ENCODE measurements at regions not wholly inside any gene's neighbourhood (a gene's known extent, or its start where the extent isn't known, plus 50 kb on each side); places are given as distances from the start of the nearest gene placed in this dataset.

GRCh38 chr22:44648085-44648820 is 53.8 kb upstream of the PRR5 start:
- H3K27ac ChIP-seq (ENCODE audit: low read depth, low read length): no peak overlapping the region
- TF ChIP-seq CBX3 (IDR thresholded peaks at IDR 0.05; ENCODE audit: low read depth) (no peak), ZNF274 (IDR thresholded peaks at IDR 0.05; ENCODE audit: low read depth, low read length) (no peak)
- H2AFZ ChIP-seq (ENCODE audit: low read depth, low read length, poor library complexity, severe bottlenecking): no peak overlapping the region
- peaks cover 16% of the 10 kb centered on the region; the same call in 1 of the 2 replicates for H3K27me3 ChIP-seq (ENCODE audit: insufficient read depth, low read length)
- H3K9ac ChIP-seq (ENCODE audit: low read length): no peak overlapping the region
- RAD21 ChIA-PET (ENCODE audit: low non-redundant PET in 1 of 2, low total read pairs in 2 of 2, uncharacterized antibody in 2 of 2, unreplicated experiment in 2 of 2): no interaction called here
- DNase-seq (ENCODE audit: low read depth, low spot score) (no peak), ATAC-seq (no peak)
- no peaks in the 10 kb centered on the region for H3K9me3 ChIP-seq (ENCODE audit: control insufficient read depth in 1 of 2, insufficient read depth in 1 of 2, low read depth in 1 of 2, low read length in 2 of 2)
- H3K79me2 ChIP-seq (ENCODE audit: insufficient read depth, low read length): no peaks in the 10 kb centered on the region
- CTCF ChIA-PET: no interaction called here
- POLR2A ChIA-PET: no interaction called here
- no TSS peak for BruUV-seq (replicated peaks)
- H3K4me3 ChIP-seq (replicated peaks in 1 of 2; ENCODE audit: low read depth in 1 of 2, low read length in 2 of 2): no peak overlapping the region
- H3K9me2 ChIP-seq (ENCODE audit: insufficient read depth): no peaks in the 10 kb centered on the region
- H3K36me3 ChIP-seq (ENCODE audit: control insufficient read depth in 1 of 2, insufficient read depth in 2 of 2, low read length in 2 of 2): no peaks in the 10 kb centered on the region
- intact Hi-C loops (cut with micrococcal nuclease): no loop called here
- H4K20me1 ChIP-seq (ENCODE audit: insufficient read depth): no peaks in the 10 kb centered on the region
- H3K4me1 ChIP-seq (ENCODE audit: control insufficient read depth in 1 of 2, insufficient read depth in 2 of 2, low read length in 2 of 2): no peaks in the 10 kb centered on the region; a peak in 1 of 4 replicates
- H3K4me2 ChIP-seq (ENCODE audit: low read length): no peak overlapping the region

- ChIA-PET RAD21 (ENCODE audit: low non-redundant PET in 1 of 2, low total read pairs in 2 of 2, uncharacterized antibody in 2 of 2, unreplicated experiment in 2 of 2) (no interaction called here), POLR2A (no interaction called here), CTCF (no interaction called here)
- Histone ChIP-seq H3K9ac (ENCODE audit: low read length) (no peak overlapping the region), H3K4me2 (ENCODE audit: low read length) (no peak overlapping the region), H3K36me3 (ENCODE audit: control insufficient read depth in 1 of 2, insufficient read depth in 2 of 2, low read length in 2 of 2) (no peaks in the 10 kb centered on the region), H3K27me3 (ENCODE audit: insufficient read depth, low read length) (peaks cover 15% of the 10 kb centered on the region; the same call in 1 of the 2 replicates), H3K27ac (ENCODE audit: low read depth, low read length) (no peak overlapping the region), H3K9me3 (ENCODE audit: control insufficient read depth in 1 of 2, insufficient read depth in 1 of 2, low read depth in 1 of 2, low read length in 2 of 2) (no peaks in the 10 kb centered on the region), H3K4me1 (ENCODE audit: control insufficient read depth in 1 of 2, insufficient read depth in 2 of 2, low read length in 2 of 2) (no peaks in the 10 kb centered on the region; a peak in 1 of 4 replicates), H3K9me2 (ENCODE audit: insufficient read depth) (no peaks in the 10 kb centered on the region), H4K20me1 (ENCODE audit: insufficient read depth) (no peaks in the 10 kb centered on the region), H3K4me3 (replicated peaks in 1 of 2; ENCODE audit: low read depth in 1 of 2, low read length in 2 of 2) (no peak overlapping the region), H2AFZ (ENCODE audit: low read depth, low read length, poor library complexity, severe bottlenecking) (no peak overlapping the region), H3K79me2 (ENCODE audit: insufficient read depth, low read length) (no peaks in the 10 kb centered on the region)
- ATAC-seq: no peak
- BruUV-seq (replicated peaks): no TSS peak
- intact Hi-C loops (cut with micrococcal nuclease): no loop called here
- DNase-seq (ENCODE audit: low read depth, low spot score): no peak
- TF ChIP-seq ELF1 (IDR thresholded peaks at IDR 0.05; ENCODE audit: borderline replicate concordance, low read depth) (no peak), EZH2phosphoT487 (IDR thresholded peaks at IDR 0.05; ENCODE audit: borderline replicate concordance) (no peak), ATF3 (IDR thresholded peaks at IDR 0.05) (no peak), FOSL1 (IDR thresholded peaks at IDR 0.05; ENCODE audit: low read depth) (no peak), MAX (IDR thresholded peaks at IDR 0.05) (no peak), JUND (IDR thresholded peaks at IDR 0.05) (no peak), CBX3 (IDR thresholded peaks at IDR 0.05; ENCODE audit: low read depth) (no peak), ZFX (IDR thresholded peaks at IDR 0.05) (no peak), EGR1 (IDR thresholded peaks at IDR 0.05; ENCODE audit: low read depth) (no peak), EZH2 (IDR thresholded peaks at IDR 0.05) (no peak), SP1 (IDR thresholded peaks at IDR 0.05; ENCODE audit: low read depth) (no peak), CTCF (IDR thresholded peaks at IDR 0.05 in 2 of 3, conservative IDR thresholded peaks at IDR 0.05 in 1 of 3; ENCODE audit: borderline replicate concordance in 1 of 3, insufficient read depth in 1 of 3, low read depth in 2 of 3, low read length in 2 of 3) (no peak)
- TF ChIP-seq, protein P1, sequence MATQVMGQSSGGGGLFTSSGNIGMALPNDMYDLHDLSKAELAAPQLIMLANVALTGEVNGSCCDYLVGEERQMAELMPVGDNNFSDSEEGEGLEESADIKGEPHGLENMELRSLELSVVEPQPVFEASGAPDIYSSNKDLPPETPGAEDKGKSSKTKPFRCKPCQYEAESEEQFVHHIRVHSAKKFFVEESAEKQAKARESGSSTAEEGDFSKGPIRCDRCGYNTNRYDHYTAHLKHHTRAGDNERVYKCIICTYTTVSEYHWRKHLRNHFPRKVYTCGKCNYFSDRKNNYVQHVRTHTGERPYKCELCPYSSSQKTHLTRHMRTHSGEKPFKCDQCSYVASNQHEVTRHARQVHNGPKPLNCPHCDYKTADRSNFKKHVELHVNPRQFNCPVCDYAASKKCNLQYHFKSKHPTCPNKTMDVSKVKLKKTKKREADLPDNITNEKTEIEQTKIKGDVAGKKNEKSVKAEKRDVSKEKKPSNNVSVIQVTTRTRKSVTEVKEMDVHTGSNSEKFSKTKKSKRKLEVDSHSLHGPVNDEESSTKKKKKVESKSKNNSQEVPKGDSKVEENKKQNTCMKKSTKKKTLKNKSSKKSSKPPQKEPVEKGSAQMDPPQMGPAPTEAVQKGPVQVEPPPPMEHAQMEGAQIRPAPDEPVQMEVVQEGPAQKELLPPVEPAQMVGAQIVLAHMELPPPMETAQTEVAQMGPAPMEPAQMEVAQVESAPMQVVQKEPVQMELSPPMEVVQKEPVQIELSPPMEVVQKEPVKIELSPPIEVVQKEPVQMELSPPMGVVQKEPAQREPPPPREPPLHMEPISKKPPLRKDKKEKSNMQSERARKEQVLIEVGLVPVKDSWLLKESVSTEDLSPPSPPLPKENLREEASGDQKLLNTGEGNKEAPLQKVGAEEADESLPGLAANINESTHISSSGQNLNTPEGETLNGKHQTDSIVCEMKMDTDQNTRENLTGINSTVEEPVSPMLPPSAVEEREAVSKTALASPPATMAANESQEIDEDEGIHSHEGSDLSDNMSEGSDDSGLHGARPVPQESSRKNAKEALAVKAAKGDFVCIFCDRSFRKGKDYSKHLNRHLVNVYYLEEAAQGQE (IDR thresholded peaks at IDR 0.05; ENCODE audit: low read depth): no peak
These were observed 54.9 kb upstream of the PRR5 start for GRCh38 chr22:44647141-44647540.
